ENCODE measurements at regions not wholly inside any gene's neighbourhood (a gene's known extent, or its start where the extent isn't known, plus 50 kb on each side); places are given as distances from the start of the nearest gene placed in this dataset.

DNA sequence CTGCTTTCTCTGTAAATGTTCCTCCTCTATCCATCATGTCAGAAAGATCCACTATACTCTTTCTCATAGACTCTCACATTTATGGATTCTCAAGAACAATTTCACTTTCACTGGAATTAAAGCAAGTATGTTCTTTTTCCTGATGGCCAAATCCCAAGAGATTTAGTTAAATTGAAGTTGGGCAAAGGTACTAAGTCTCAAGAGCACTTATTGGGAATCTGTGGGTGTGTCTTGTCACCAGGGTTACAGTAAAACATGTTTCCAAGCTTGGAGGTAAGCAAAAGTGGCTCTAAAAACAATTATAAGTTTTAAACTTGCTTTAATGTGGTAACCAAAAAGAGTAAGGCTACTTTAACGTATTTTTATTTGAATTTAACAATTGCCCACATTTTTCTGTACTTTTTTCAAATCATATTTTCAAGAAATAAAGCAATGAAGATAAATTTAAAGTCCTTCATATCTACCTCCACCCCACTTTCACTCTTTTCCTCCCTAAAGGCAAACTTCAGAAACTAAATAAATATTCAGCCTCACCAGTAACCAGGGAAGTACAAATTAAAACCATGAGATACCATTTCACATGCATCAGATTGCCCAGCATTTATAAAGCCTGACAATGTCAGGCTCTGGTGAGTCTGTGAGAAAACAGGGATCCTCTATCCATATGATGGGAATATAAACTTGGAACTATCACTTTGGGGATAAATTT, 387.4 kb downstream of the CETN3 start:
- 84% methylated on average over 1 of the region's 1 CpG; no CpG with 5 or more reads in 1 of the 2 experiments for WGBS, 2 experiments (ENCODE audit: extremely low coverage in 1 of 2, insufficient coverage in 1 of 2, insufficient read length in 1 of 2, insufficient replicate concordance in 2 of 2, low coverage in 1 of 2, low lambda C conversion rate in 2 of 2, missing lambda C conversion rate in 1 of 2)
- H3K27me3 ChIP-seq (replicated peaks in 1 of 4; ENCODE audit: control insufficient read depth in 3 of 4, extremely low read depth in 1 of 4, insufficient read depth in 3 of 4, low read length in 3 of 4): no peaks in the 10 kb centered on the region
- no peaks in the 10 kb centered on the region for H3K79me2 ChIP-seq (ENCODE audit: control insufficient read depth in 1 of 2, insufficient read depth in 2 of 2, low read length in 2 of 2)
- POLR2A ChIA-PET (ENCODE audit: partially characterized antibody): no interaction called here
- no peak overlapping the region for H2BK15ac ChIP-seq (ENCODE audit: low read length)
- no peaks in the 10 kb centered on the region for H3K79me1 ChIP-seq (ENCODE audit: low read depth, low read length)
- H3K23ac ChIP-seq (ENCODE audit: insufficient read length): no peak overlapping the region
- no peak overlapping the region for H3K14ac ChIP-seq (ENCODE audit: insufficient read length)
- H3K4me1 ChIP-seq (replicated peaks in 1 of 4; ENCODE audit: control insufficient read depth in 3 of 4, insufficient read depth in 4 of 4, low read length in 3 of 4): no peaks in the 10 kb centered on the region
- H3K56ac ChIP-seq (replicated peaks; ENCODE audit: insufficient read length, low read depth, low read length): no peak overlapping the region
- H3K4me3 ChIP-seq (ENCODE audit: extremely low read depth in 1 of 4, insufficient read depth in 2 of 4, low read depth in 3 of 4, low read length in 4 of 4): no peak overlapping the region
- FAIRE-seq (no peak), DNase-seq (ENCODE audit: low read depth in 1 of 2, low spot score in 2 of 2) (no peak)
- no peak overlapping the region for H3K4me2 ChIP-seq (ENCODE audit: insufficient read depth in 1 of 2, low read depth in 2 of 2, low read length in 2 of 2)
- no peaks in the 10 kb centered on the region for H4K20me1 ChIP-seq (replicated peaks in 1 of 2; ENCODE audit: control insufficient read depth in 1 of 2, insufficient read depth in 2 of 2, low read length in 2 of 2)
- H3K9me3 ChIP-seq (ENCODE audit: insufficient read depth in 2 of 2, low read depth in 1 of 2, low read length in 1 of 2): no peaks in the 10 kb centered on the region
- H3K9ac ChIP-seq (replicated peaks in 1 of 4; ENCODE audit: extremely low read depth in 1 of 4, low read depth in 3 of 4, low read length in 3 of 4): no peak overlapping the region
- H4K5ac ChIP-seq (ENCODE audit: insufficient read length, low read depth, low read length): no peak overlapping the region
- H2BK20ac ChIP-seq (ENCODE audit: low read length): no peak overlapping the region
- H3K18ac ChIP-seq (ENCODE audit: extremely low read depth, low read length): no peak overlapping the region
- no peak overlapping the region for H4K91ac ChIP-seq (replicated peaks; ENCODE audit: insufficient read length, low read length)
- no peak overlapping the region for H2AFZ ChIP-seq (ENCODE audit: low read length)
- H4K8ac ChIP-seq (ENCODE audit: extremely low read depth, insufficient read depth, low read length): no peak overlapping the region
- H2AK5ac ChIP-seq (ENCODE audit: low read depth, low read length): no peak overlapping the region
- H3K36me3 ChIP-seq (ENCODE audit: control insufficient read depth in 2 of 4, insufficient read depth in 4 of 4, low read length in 3 of 4): no peaks in the 10 kb centered on the region
- CTCF ChIA-PET (ENCODE audit: partially characterized antibody): interaction anchor here (1.3 kb wide), 1 partner anchor 10 kb away, joined by 3 read pairs; no protein-coding TSS in a partner anchor
- no peak overlapping the region for H3K27ac ChIP-seq (ENCODE audit: low read depth, low read length)
- no peak overlapping the region for H2BK5ac ChIP-seq (ENCODE audit: low read depth, low read length)
- no peak overlapping the region for H2BK12ac ChIP-seq (ENCODE audit: low read depth, low read length)
- no peak overlapping the region for H2BK120ac ChIP-seq (replicated peaks; ENCODE audit: low read depth, low read length)
- H3K23me2 ChIP-seq (ENCODE audit: low read depth, low read length): no peaks in the 10 kb centered on the region
- no peak overlapping the region for H3K4ac ChIP-seq (replicated peaks; ENCODE audit: insufficient read length, low read depth, low read length)
- no peak for TF ChIP-seq ASH2L (IDR thresholded peaks at IDR 0.05; ENCODE audit: low read length)
- no peak for TF ChIP-seq SP4 (IDR thresholded peaks at IDR 0.05; ENCODE audit: low read length)
- no peak for TF ChIP-seq RXRA (IDR thresholded peaks at IDR 0.05; ENCODE audit: insufficient read depth, low read depth, low read length)
- TF ChIP-seq GABPA (IDR thresholded peaks at IDR 0.05; ENCODE audit: borderline replicate concordance, insufficient read depth, low read length): no peak
- TF ChIP-seq MAFK (IDR thresholded peaks at IDR 0.05; ENCODE audit: low read depth, low read length): no peak
- no peak for TF ChIP-seq SP1 (IDR thresholded peaks at IDR 0.05; ENCODE audit: low read depth, low read length)
- TF ChIP-seq NRF1 (IDR thresholded peaks at IDR 0.05; ENCODE audit: low read depth, low read length): no peak
- TF ChIP-seq TAF7 (optimal IDR thresholded peaks at IDR 0.05; ENCODE audit: borderline replicate concordance, low read depth, low read length): no peak
- no peak for TF ChIP-seq SUZ12 (IDR thresholded peaks at IDR 0.05; ENCODE audit: low read length)
- TF ChIP-seq FOSL1 (IDR thresholded peaks at IDR 0.05; ENCODE audit: insufficient read depth, low read depth, low read length): no peak
- no peak for TF ChIP-seq POLR2A (IDR thresholded peaks at IDR 0.05; ENCODE audit: control extremely low read depth in 1 of 2, low read depth in 2 of 2, low read length in 2 of 2)
- no peak for TF ChIP-seq KDM5A (IDR thresholded peaks at IDR 0.05; ENCODE audit: low read length)
- TF ChIP-seq, protein P1, sequence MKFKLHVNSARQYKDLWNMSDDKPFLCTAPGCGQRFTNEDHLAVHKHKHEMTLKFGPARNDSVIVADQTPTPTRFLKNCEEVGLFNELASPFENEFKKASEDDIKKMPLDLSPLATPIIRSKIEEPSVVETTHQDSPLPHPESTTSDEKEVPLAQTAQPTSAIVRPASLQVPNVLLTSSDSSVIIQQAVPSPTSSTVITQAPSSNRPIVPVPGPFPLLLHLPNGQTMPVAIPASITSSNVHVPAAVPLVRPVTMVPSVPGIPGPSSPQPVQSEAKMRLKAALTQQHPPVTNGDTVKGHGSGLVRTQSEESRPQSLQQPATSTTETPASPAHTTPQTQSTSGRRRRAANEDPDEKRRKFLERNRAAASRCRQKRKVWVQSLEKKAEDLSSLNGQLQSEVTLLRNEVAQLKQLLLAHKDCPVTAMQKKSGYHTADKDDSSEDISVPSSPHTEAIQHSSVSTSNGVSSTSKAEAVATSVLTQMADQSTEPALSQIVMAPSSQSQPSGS (IDR thresholded peaks at IDR 0.05; ENCODE audit: low read length): no peak
